DND-41 (cell line): ENCODE measurements at regions not wholly inside any gene's neighbourhood (a gene's known extent, or its start where the extent isn't known, plus 50 kb on each side); places are given as distances from the start of the nearest gene placed in this dataset.

Source experiments
- CTCF ChIP-seq: IDR thresholded peaks from 2 replicates; pipeline ENCODE4 v1.5.1; 2012; ENCODE audit warnings: borderline replicate concordance, low read length, moderate library complexity, mild to moderate bottlenecking; ENCODE audit not compliant: poor library complexity, severe bottlenecking; ENCODE audit errors: extremely low read depth
- EZH2 ChIP-seq: IDR thresholded peaks from 3 replicates; pipeline ENCODE4 v1.6.1; 2012; ENCODE audit warnings: borderline replicate concordance, low read depth, mild to moderate bottlenecking, moderate library complexity, low read length, inconsistent platforms; ENCODE audit not compliant: severe bottlenecking

- TF ChIP-seq CTCF (no peak), EZH2 (no peak)
Observed at GRCh38 chr15:46456456-46456855, 821.6 kb downstream of the SQOR start.
